ENCODE measurements at regions not wholly inside any gene's neighbourhood (a gene's known extent, or its start where the extent isn't known, plus 50 kb on each side); places are given as distances from the start of the nearest gene placed in this dataset.

- no peak for DNase-seq
- H3K36me3 ChIP-seq = no peaks in the 10 kb centered on the region
- TF ChIP-seq EP300 (IDR thresholded peaks at IDR 0.05) (no peak), POLR2AphosphoS5 (IDR thresholded peaks at IDR 0.05) (no peak), POLR2A (IDR thresholded peaks at IDR 0.05) (no peak)
- TF ChIP-seq, protein P1, sequence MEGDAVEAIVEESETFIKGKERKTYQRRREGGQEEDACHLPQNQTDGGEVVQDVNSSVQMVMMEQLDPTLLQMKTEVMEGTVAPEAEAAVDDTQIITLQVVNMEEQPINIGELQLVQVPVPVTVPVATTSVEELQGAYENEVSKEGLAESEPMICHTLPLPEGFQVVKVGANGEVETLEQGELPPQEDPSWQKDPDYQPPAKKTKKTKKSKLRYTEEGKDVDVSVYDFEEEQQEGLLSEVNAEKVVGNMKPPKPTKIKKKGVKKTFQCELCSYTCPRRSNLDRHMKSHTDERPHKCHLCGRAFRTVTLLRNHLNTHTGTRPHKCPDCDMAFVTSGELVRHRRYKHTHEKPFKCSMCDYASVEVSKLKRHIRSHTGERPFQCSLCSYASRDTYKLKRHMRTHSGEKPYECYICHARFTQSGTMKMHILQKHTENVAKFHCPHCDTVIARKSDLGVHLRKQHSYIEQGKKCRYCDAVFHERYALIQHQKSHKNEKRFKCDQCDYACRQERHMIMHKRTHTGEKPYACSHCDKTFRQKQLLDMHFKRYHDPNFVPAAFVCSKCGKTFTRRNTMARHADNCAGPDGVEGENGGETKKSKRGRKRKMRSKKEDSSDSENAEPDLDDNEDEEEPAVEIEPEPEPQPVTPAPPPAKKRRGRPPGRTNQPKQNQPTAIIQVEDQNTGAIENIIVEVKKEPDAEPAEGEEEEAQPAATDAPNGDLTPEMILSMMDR (IDR thresholded peaks at IDR 0.05) = no peak
- intact Hi-C loops (cut with DNase I; ENCODE audit: low total_unique reads) = no loop called here
- H3K9me3 ChIP-seq = no peaks in the 10 kb centered on the region
- H3K27ac ChIP-seq = no peak overlapping the region
- 72 to 90% (median 88%) methylated on average over 1 of the region's 1 CpG for WGBS, 5 donors
- no peak overlapping the region for H3K4me3 ChIP-seq
- H3K4me1 ChIP-seq = no peaks in the 10 kb centered on the region
- no peaks in the 10 kb centered on the region for H3K27me3 ChIP-seq
Observed at GRCh38 chr5:57791875-57792274, 309.3 kb upstream of the ACTBL2 start.

DNA sequence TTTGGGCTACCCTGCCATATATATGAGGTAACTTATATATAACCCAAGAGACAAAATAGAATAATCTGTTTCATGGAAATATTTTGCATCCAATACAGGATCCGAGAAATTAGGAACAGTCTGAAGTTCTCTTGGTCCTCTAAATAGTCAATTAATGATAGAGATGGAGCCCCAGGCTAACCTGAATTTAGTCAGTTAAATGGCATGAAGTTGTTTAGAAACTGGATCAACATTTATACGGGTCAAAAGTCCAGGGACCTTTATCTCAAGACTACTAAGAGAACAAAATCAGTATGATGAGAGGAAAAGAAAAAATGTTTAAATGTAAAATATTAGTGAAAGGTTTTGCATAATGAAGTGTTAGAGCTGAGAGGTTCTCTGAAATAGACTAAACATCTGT is 303.3 kb upstream of the ACTBL2 start:
- Histone ChIP-seq H3K4me1 (no peaks in the 10 kb centered on the region), H3K27ac (no peak overlapping the region), H3K4me3 (no peak overlapping the region), H3K9me3 (no peaks in the 10 kb centered on the region), H3K36me3 (no peaks in the 10 kb centered on the region), H3K27me3 (no peaks in the 10 kb centered on the region)
- no peak for DNase-seq
- no peak for TF ChIP-seq EP300 (IDR thresholded peaks at IDR 0.05)
- TF ChIP-seq, protein P1 (IDR thresholded peaks at IDR 0.05) = no peak
- TF ChIP-seq POLR2AphosphoS5 (IDR thresholded peaks at IDR 0.05) = no peak
- no peak for TF ChIP-seq POLR2A (IDR thresholded peaks at IDR 0.05)
- WGBS, 5 donors = 72 to 79% (median 75%) methylated on average over 2 of the region's 2 CpGs
- intact Hi-C loops (cut with DNase I; ENCODE audit: low total_unique reads) = no loop called here

GRCh38 chr5:57784121-57784520 is 301.5 kb upstream of the ACTBL2 start:
- H3K36me3 ChIP-seq = no peaks in the 10 kb centered on the region
- no peak overlapping the region for H3K27ac ChIP-seq
- peaks cover 11 to 16% (median 13%) of the 10 kb centered on the region in 4 donors for H3K4me1 ChIP-seq
- no peaks in the 10 kb centered on the region for H3K27me3 ChIP-seq
- 42 to 61% (median 50%) methylated on average over 3 of the region's 3 CpGs for WGBS, 5 donors
- intact Hi-C loops (cut with DNase I; ENCODE audit: low total_unique reads) = loop anchor here (5.0 kb wide), 1 partner anchor 678 kb away; the partner anchor contains the start of gene PLK2
- TF ChIP-seq, protein P1 (IDR thresholded peaks at IDR 0.05) = no peak
- TF ChIP-seq POLR2A (IDR thresholded peaks at IDR 0.05) = no peak
- TF ChIP-seq EP300 (IDR thresholded peaks at IDR 0.05) = no peak
- no peak for TF ChIP-seq POLR2AphosphoS5 (IDR thresholded peaks at IDR 0.05)
- H3K4me3 ChIP-seq = no peak overlapping the region
- no peaks in the 10 kb centered on the region for H3K9me3 ChIP-seq
- DNase-seq = no peak

GRCh38 chr5:57783693-57784092 is 301.1 kb upstream of the ACTBL2 start:
- peak in 1 of 2 donors; percentile 8 for DNase-seq
- Histone ChIP-seq H3K4me1 (peaks cover 11 to 20% (median 17%) of the 10 kb centered on the region in 4 donors), H3K27me3 (no peaks in the 10 kb centered on the region), H3K4me3 (no peak overlapping the region), H3K36me3 (no peaks in the 10 kb centered on the region), H3K27ac (no peak overlapping the region), H3K9me3 (no peaks in the 10 kb centered on the region)
- no peak for TF ChIP-seq POLR2A (IDR thresholded peaks at IDR 0.05)
- TF ChIP-seq POLR2AphosphoS5 (IDR thresholded peaks at IDR 0.05) = no peak
- TF ChIP-seq, protein P1 (IDR thresholded peaks at IDR 0.05) = no peak
- TF ChIP-seq EP300 (IDR thresholded peaks at IDR 0.05) = no peak
- 18 to 58% (median 39%) methylated on average over 2 of the region's 2 CpGs for whole genome bisulfite sequencing, 5 donors
- intact Hi-C loops (cut with DNase I; ENCODE audit: low total_unique reads) = loop anchor here (5.0 kb wide), 1 partner anchor 679 kb away; the partner anchor contains the start of gene PLK2

Data from stomach (tissue), 8 donors.